ENCODE measurements at regions not wholly inside any gene's neighbourhood (a gene's known extent, or its start where the extent isn't known, plus 50 kb on each side); places are given as distances from the start of the nearest gene placed in this dataset.

GRCh38 chr6:121020656-121021055 lies 313.6 kb downstream of the TBC1D32 start:
- no peak for DNase-seq (ENCODE audit: extremely low read depth, low read depth)
- no peak for TF ChIP-seq CTCF (IDR thresholded peaks at IDR 0.05; ENCODE audit: low read depth, low read length)

GRCh38 chr6:121008553-121008952 lies 325.7 kb downstream of the TBC1D32 start:
- no peak for TF ChIP-seq CTCF (IDR thresholded peaks at IDR 0.05; ENCODE audit: low read depth, low read length)
- no peak for DNase-seq (ENCODE audit: extremely low read depth, low read depth)

GRCh38 chr6:121006024-121006423 lies 328.3 kb downstream of the TBC1D32 start:
- DNase-seq (ENCODE audit: extremely low read depth, low read depth): no peak
- no peak for TF ChIP-seq CTCF (IDR thresholded peaks at IDR 0.05; ENCODE audit: low read depth, low read length)

GRCh38 chr6:121000381-121000780 lies 333.9 kb downstream of the TBC1D32 start:
- TF ChIP-seq CTCF (IDR thresholded peaks at IDR 0.05; ENCODE audit: low read depth, low read length): no peak
- no peak for DNase-seq (ENCODE audit: extremely low read depth, low read depth)

GRCh38 chr6:120996340-120996739 lies 337.9 kb downstream of the TBC1D32 start:
- DNase-seq (ENCODE audit: extremely low read depth, low read depth): no peak

GRCh38 chr6:120994573-120994967 lies 339.7 kb downstream of the TBC1D32 start:
- no peak for TF ChIP-seq CTCF (IDR thresholded peaks at IDR 0.05; ENCODE audit: low read depth, low read length)

More at GRCh38 chr6:120996340-120996739, 337.9 kb downstream of the TBC1D32 start:
- TF ChIP-seq CTCF (IDR thresholded peaks at IDR 0.05; ENCODE audit: low read depth, low read length): no peak

GRCh38 chr6:120993929-120994572 lies 340.2 kb downstream of the TBC1D32 start:
- DNase-seq (ENCODE audit: extremely low read depth, low read depth): no peak
- no peak for TF ChIP-seq CTCF (IDR thresholded peaks at IDR 0.05; ENCODE audit: low read depth, low read length)

More at GRCh38 chr6:120994573-120994967, 339.7 kb downstream of the TBC1D32 start:
- no peak for DNase-seq (ENCODE audit: extremely low read depth, low read depth)

Measured in AG09319 (cell line).